ENCODE measurements at regions not wholly inside any gene's neighbourhood (a gene's known extent, or its start where the extent isn't known, plus 50 kb on each side); places are given as distances from the start of the nearest gene placed in this dataset.

GRCh38 chr12:77599782-77600467 lies 230.8 kb upstream of the NAV3 start:
- no peak for TF ChIP-seq CTCF (IDR thresholded peaks at IDR 0.05; ENCODE audit: low read depth, low read length)
- no peak for TF ChIP-seq MAX (IDR thresholded peaks at IDR 0.05; ENCODE audit: low read depth, low read length)
- no peak for TF ChIP-seq MYC (IDR thresholded peaks at IDR 0.05; ENCODE audit: low read depth, low read length)
